HUDEP-2 (cell line): ENCODE measurements at regions not wholly inside any gene's neighbourhood (a gene's known extent, or its start where the extent isn't known, plus 50 kb on each side); places are given as distances from the start of the nearest gene placed in this dataset.
"Not testable (repeated sequence)": the region's sequence is repeated elsewhere in the genome, so short reads cannot be mapped to it uniquely, and the experiment has no call there.

ENCODE experiments used
- DNase-seq, 76 experiments: peaks; one replicate each; lab custom pipeline; 2025; ENCODE audit not compliant: unreplicated experiment in 76 of 76; lab: John Stamatoyannopoulos, UW

GRCh38 chrX:95762716-95763115 lies 921.9 kb upstream of the DIAPH2 start:
- peak in 2 of 76 experiments; percentile 0 for DNase-seq

- peak in 13 of 76 experiments; percentile 0 to 14 (median 0) for DNase-seq
Observed at GRCh38 chrX:95764972-95765451, 919.6 kb upstream of the DIAPH2 start.

GRCh38 chrX:95771198-95771597 lies 913.4 kb upstream of the DIAPH2 start:
- not testable (repeated sequence) for DNase-seq

GRCh38 chrX:95791876-95792275 lies 892.8 kb upstream of the DIAPH2 start:
- DNase-seq, result no peak

- DNase-seq, result no peak
Observed at GRCh38 chrX:95797344-95797743, 887.3 kb upstream of the DIAPH2 start.

- no peak for DNase-seq
Observed at GRCh38 chrX:95823796-95824195, 860.8 kb upstream of the DIAPH2 start.

GRCh38 chrX:95835223-95835622 lies 849.4 kb upstream of the DIAPH2 start:
- DNase-seq, result no peak

GRCh38 chrX:95836517-95836916 lies 848.1 kb upstream of the DIAPH2 start:
- DNase-seq, result no peak

GRCh38 chrX:95841863-95842262 lies 842.8 kb upstream of the DIAPH2 start:
- DNase-seq, result no peak

GRCh38 chrX:95860127-95860526 lies 824.5 kb upstream of the DIAPH2 start:
- no peak for DNase-seq

- DNase-seq, result no peak
Observed at GRCh38 chrX:95875661-95876060, 809.0 kb upstream of the DIAPH2 start.

GRCh38 chrX:95878874-95879273 lies 805.8 kb upstream of the DIAPH2 start:
- no peak for DNase-seq

- DNase-seq, result no peak
Observed at GRCh38 chrX:95884186-95884585, 800.5 kb upstream of the DIAPH2 start.

- DNase-seq, result peak in 3 of 76 experiments; percentile 0 to 9 (median 5)
Observed at GRCh38 chrX:95885074-95885473, 799.6 kb upstream of the DIAPH2 start.

GRCh38 chrX:95889279-95889678 lies 795.4 kb upstream of the DIAPH2 start:
- DNase-seq, result no peak

GRCh38 chrX:95893636-95894035 lies 791.0 kb upstream of the DIAPH2 start:
- no peak for DNase-seq

- peak in 54 of 76 experiments; percentile 0 to 76 (median 20) for DNase-seq
Observed at GRCh38 chrX:95903490-95903889, 781.2 kb upstream of the DIAPH2 start.

- peak in 1 of 76 experiments; percentile 0 for DNase-seq
Observed at GRCh38 chrX:95903975-95904374, 780.7 kb upstream of the DIAPH2 start.

GRCh38 chrX:95907081-95907480 lies 777.6 kb upstream of the DIAPH2 start:
- peak in 1 of 76 experiments; percentile 9 for DNase-seq

- DNase-seq, result no peak
Observed at GRCh38 chrX:95911062-95911461, 773.6 kb upstream of the DIAPH2 start.

- no peak for DNase-seq
Observed at GRCh38 chrX:95919605-95920004, 765.0 kb upstream of the DIAPH2 start.

- DNase-seq, result no peak
Observed at GRCh38 chrX:95945528-95945927, 739.1 kb upstream of the DIAPH2 start.

- DNase-seq, result no peak
Observed at GRCh38 chrX:95949588-95949987, 735.1 kb upstream of the DIAPH2 start.
